ENCODE measurements at regions not wholly inside any gene's neighbourhood (a gene's known extent, or its start where the extent isn't known, plus 50 kb on each side); places are given as distances from the start of the nearest gene placed in this dataset.

- TF ChIP-seq CTCF (IDR thresholded peaks at IDR 0.05) = no peak
These were observed 829.0 kb downstream of the GRID1 start for GRCh38 chr10:85537561-85537960.

DNA sequence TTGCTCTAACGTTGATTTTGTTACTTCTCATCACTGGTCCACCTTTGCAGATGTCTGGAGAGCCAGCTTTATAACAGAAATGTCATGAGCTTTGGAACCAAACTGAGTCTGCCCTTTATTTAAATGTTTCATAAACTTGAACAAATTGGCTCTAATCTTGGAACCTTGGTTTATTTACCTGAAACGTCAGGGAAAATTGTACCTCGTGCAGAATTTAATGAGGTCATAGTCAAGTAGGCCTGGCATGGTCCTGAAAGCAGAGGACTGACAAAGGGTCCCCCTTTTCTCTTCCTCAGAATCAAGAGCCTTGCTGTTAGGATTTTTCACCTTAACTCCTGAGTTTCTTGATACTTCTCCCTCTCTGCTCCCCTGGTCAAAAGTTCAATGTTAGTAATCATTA is 828.0 kb downstream of the GRID1 start:
- no peak for TF ChIP-seq CTCF (IDR thresholded peaks at IDR 0.05)

GRCh38 chr10:85542152-85542551 is 824.4 kb downstream of the GRID1 start:
- no peak for TF ChIP-seq CTCF (IDR thresholded peaks at IDR 0.05)

GRCh38 chr10:85542936-85543730 is 823.5 kb downstream of the GRID1 start:
- no peak for TF ChIP-seq CTCF (IDR thresholded peaks at IDR 0.05)

DNA sequence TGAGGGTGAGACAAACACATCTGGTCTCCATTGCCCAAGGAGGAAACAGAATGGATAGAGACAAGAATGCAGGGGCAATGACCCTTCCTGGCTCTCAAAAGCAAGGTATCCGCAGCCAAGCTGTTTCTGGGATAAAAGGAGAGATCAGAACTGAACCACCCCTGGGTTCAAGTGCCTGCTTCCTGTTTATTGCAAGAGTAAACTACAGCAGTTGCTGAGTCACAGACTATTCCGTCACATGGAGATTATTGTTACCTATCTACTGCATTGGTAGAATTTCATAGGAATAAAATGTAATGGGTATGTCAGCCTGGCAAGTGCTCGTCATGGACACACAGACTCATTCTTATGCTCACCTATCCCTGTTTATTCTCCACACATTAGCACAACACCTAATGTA is 821.6 kb downstream of the GRID1 start:
- TF ChIP-seq CTCF (IDR thresholded peaks at IDR 0.05) = no peak

GRCh38 chr10:85545874-85546273 is 820.7 kb downstream of the GRID1 start:
- no peak for TF ChIP-seq CTCF (IDR thresholded peaks at IDR 0.05)

DNA sequence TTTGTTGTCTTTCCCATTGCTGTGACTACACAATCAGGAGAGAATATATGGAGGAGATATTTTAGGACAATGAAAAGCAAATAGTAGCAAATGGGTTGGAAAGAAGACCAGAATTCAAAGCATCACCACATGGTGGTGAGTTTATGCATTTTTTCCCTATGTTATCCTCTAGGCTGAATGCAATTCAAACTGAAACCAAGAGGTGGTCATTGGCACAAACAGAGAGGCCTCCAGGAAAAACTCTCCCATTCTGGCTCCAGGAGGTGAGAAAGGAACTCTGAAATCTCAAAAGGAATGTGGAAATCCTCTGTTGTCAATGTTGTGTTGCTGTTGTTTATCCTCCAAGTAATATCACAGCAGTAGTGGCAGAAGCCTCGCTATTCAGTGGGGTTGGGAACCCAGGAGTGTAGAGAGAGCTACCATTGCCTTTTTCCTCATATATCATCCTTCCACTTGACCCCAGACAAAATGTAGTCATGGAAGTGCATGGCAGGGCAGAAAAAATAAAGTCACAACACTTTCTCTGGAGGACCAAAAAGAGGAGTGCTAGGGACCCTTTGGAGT is 819.1 kb downstream of the GRID1 start:
- TF ChIP-seq CTCF (IDR thresholded peaks at IDR 0.05) = no peak

Data from LNCAP (cell line).